ENCODE measurements at regions not wholly inside any gene's neighbourhood (a gene's known extent, or its start where the extent isn't known, plus 50 kb on each side); places are given as distances from the start of the nearest gene placed in this dataset.

DNA sequence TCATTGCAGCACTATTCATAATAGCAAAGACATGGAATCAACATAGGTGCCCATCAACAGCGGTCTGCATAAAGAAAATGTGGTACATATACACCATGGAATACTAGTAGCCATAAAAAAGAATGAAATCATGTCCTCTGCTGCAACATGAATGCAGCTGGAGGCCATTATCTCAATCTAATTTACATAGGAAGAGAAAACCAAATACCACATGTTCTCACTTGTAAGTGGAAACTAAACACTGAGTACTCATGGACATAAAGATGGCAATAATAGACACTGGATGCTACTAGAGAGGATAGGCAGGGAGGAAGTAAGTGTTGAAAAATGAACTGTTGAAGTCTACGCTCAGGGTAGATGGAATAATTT is 203.9 kb upstream of the CDH9 start:
- TF ChIP-seq, protein P1, sequence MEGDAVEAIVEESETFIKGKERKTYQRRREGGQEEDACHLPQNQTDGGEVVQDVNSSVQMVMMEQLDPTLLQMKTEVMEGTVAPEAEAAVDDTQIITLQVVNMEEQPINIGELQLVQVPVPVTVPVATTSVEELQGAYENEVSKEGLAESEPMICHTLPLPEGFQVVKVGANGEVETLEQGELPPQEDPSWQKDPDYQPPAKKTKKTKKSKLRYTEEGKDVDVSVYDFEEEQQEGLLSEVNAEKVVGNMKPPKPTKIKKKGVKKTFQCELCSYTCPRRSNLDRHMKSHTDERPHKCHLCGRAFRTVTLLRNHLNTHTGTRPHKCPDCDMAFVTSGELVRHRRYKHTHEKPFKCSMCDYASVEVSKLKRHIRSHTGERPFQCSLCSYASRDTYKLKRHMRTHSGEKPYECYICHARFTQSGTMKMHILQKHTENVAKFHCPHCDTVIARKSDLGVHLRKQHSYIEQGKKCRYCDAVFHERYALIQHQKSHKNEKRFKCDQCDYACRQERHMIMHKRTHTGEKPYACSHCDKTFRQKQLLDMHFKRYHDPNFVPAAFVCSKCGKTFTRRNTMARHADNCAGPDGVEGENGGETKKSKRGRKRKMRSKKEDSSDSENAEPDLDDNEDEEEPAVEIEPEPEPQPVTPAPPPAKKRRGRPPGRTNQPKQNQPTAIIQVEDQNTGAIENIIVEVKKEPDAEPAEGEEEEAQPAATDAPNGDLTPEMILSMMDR (IDR thresholded peaks at IDR 0.05; ENCODE audit: low read depth, low read length): no peak
- no peak overlapping the region for H3K4me3 ChIP-seq (ENCODE audit: low read depth, low read length)

DNA sequence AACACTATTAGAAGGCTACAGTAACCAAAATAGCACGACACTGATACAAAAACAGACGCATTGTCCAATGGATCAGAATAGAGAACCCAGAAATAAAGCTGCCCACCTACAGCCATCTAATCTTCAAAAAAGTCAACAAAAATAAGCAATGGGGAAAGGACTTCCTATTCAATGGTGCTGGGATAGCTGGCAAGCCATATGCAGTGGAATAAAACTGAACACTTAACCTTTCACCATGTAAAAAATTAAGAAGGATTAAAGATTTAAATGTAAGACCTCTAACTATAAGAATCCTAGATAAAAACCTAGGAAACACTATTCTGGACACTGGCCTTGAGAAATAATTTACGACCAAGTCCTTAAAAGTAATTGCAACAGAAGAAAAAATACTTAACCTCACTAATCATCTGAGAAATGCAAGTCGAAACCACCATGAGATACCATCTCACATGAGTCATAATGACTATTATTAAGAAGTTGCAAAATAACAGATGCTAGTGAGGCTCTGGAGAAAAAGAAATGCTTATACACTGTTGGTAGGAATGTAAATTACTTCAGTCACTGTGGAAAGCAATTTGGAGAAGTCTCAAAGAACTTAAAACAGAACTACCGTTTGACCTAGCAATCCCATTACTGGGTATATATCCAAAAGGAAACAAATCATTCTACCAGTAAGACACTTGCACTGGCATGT is 203.3 kb upstream of the CDH9 start:
- no peak overlapping the region for H3K4me3 ChIP-seq (ENCODE audit: low read depth, low read length)
- TF ChIP-seq, protein P1 (IDR thresholded peaks at IDR 0.05; ENCODE audit: low read depth, low read length): no peak

DNA sequence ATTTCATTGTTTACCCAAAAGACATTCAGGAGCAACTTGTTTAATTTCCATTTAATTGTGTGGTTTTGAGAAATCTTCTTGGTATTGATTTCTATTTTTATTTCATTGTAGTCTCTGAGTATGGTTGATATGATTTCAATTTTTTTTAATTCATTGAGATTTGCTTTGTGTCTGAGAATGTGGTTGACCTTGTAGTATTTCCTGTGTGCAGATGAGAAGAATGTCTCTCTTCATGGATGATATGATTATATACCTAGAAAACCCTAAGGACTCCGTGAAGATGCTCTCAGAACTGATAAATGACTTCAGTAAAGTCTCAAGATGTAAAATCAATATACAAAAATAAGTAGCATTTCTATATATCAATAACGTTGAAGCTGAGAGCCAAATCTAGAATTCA is 202.4 kb upstream of the CDH9 start:
- TF ChIP-seq, protein P1 (IDR thresholded peaks at IDR 0.05; ENCODE audit: low read depth, low read length): no peak
- H3K4me3 ChIP-seq (ENCODE audit: low read depth, low read length): no peak overlapping the region

DNA sequence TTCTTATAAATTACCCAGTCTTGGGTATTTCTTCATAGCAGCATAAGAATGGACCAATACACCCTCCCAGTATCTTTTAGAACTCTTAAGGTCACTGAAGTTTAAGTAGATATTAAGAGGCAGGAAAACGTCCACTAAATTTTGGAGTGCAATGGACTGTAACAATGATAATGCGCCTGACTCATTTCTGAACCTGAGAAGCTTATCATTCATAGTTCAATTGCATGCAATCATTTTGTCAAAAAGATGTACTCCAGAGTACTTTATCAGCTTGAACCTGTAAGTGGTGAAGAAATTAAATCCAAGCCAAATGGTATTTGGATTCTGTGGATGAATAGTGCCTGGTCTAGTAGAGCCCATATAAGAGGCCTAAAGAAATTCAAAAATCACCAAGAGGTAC is 196.5 kb upstream of the CDH9 start:
- TF ChIP-seq, protein P1 (IDR thresholded peaks at IDR 0.05; ENCODE audit: low read depth, low read length): no peak
- no peak overlapping the region for H3K4me3 ChIP-seq (ENCODE audit: low read depth, low read length)

DNA sequence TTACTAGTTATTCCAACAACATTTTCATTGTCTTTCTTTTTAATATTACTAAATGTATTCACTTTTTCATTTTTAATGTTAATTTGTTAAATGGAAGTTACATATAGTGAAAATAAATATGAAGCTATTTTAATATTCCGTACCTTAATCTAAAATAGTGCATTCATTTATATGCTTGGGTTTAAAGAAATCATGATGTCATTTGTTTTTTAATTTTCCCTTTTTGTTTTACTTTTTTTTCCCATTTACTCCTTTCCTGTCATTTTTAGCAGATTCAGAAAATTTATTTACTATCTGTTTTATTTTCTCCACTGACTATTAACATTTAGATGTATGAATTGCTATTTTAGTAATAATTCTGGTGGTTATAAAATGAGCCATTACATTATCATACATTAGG is 183.0 kb upstream of the CDH9 start:
- TF ChIP-seq, protein P1 (IDR thresholded peaks at IDR 0.05; ENCODE audit: low read depth, low read length): no peak
- no peak overlapping the region for H3K4me3 ChIP-seq (ENCODE audit: low read depth, low read length)

DNA sequence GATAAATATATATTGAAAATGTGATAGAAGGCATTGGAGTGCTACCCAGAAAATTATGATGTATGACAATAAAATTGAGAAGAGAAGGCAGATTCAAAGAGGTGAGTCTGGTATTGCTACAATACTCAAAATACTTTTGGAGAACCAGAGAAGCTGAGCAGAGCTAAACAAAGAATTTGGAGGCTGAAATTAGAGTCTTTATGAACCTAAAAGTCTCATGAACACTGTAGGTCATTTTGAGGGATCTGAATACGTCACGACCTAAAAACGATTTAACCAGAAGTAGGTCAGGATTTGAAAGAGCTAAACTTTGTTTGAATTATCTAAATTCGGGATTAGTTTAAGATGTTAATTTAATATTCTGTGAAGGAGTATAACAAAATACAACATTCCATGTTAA is 182.4 kb upstream of the CDH9 start:
- H3K4me3 ChIP-seq (ENCODE audit: low read depth, low read length): no peak overlapping the region
- TF ChIP-seq, protein P1 (IDR thresholded peaks at IDR 0.05; ENCODE audit: low read depth, low read length): no peak

DNA sequence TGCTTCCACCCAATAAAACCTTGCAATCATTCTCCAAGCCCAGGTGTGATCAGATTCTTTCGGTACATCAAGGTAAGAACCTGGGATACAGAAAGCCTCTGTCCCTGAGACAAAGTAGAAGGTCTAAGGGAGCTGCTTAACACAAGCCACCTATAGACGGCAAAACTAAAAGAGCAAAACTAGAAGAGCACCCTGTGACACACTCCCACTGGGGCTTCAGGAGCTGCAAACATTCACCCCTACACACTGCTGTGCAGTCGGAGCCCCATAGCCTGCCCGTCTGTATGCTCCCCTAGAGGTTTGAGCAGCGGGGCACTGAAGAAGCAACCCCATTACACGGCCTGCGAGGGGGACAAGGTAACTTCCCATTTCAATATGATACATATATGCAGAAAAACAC is 179.6 kb upstream of the CDH9 start:
- H3K4me3 ChIP-seq (ENCODE audit: low read depth, low read length): no peak overlapping the region
- TF ChIP-seq, protein P1 (IDR thresholded peaks at IDR 0.05; ENCODE audit: low read depth, low read length): no peak

All from WI38 (cell line).